ENCODE measurements at regions not wholly inside any gene's neighbourhood (a gene's known extent, or its start where the extent isn't known, plus 50 kb on each side); places are given as distances from the start of the nearest gene placed in this dataset.

DNA sequence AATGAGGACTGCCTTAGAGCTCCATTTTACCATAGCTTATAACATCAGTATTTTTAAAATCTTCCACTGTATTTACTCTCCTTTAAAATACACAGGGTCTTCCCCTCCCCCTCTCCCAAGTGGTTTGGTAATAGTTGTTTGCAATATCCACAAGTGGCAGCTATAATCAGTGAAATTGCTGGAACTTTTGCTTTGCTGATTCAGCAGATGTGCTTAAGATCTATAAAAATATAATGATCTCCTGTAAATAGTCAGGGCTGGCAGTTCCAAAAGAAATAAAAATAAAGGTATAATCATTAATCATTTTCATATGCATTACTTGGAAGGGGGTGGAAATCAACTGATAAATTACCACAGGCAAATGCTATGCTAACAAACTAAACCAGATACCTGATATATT is 345.2 kb downstream of the KLHL13 start:
- no peaks in the 10 kb centered on the region for H3K9me3 ChIP-seq
- no peaks in the 10 kb centered on the region for H3K36me3 ChIP-seq
- intact Hi-C loops (cut with DNase I), result no loop called here
- H3K4me1 ChIP-seq, result no peaks in the 10 kb centered on the region
- no peak overlapping the region for H3K4me3 ChIP-seq
- no peaks in the 10 kb centered on the region for H3K27me3 ChIP-seq
- no peak for DNase-seq (ENCODE audit: extremely low spot score)
- no peak for TF ChIP-seq EP300 (IDR thresholded peaks at IDR 0.05)
- TF ChIP-seq POLR2A (IDR thresholded peaks at IDR 0.05; ENCODE audit: low read depth), result no peak
- no peak for TF ChIP-seq POLR2AphosphoS5 (IDR thresholded peaks at IDR 0.05)
- TF ChIP-seq CTCF (IDR thresholded peaks at IDR 0.05), result no peak
- H3K27ac ChIP-seq (replicated peaks in 1 of 4), result no peak overlapping the region

GRCh38 chrX:117768861-117769604 is 347.6 kb downstream of the KLHL13 start:
- Histone ChIP-seq H3K27ac (replicated peaks in 1 of 4) (no peak overlapping the region), H3K4me3 (no peak overlapping the region), H3K9me3 (no peaks in the 10 kb centered on the region), H3K27me3 (no peaks in the 10 kb centered on the region), H3K4me1 (no peaks in the 10 kb centered on the region), H3K36me3 (no peaks in the 10 kb centered on the region)
- intact Hi-C loops (cut with DNase I), result no loop called here
- no peak for TF ChIP-seq CTCF (IDR thresholded peaks at IDR 0.05)
- no peak for TF ChIP-seq EP300 (IDR thresholded peaks at IDR 0.05)
- no peak for TF ChIP-seq POLR2A (IDR thresholded peaks at IDR 0.05; ENCODE audit: low read depth)
- TF ChIP-seq POLR2AphosphoS5 (IDR thresholded peaks at IDR 0.05), result no peak
- no peak for DNase-seq (ENCODE audit: extremely low spot score)
- 75% methylated on average over 9 of the region's 37 CpGs for WGBS

GRCh38 chrX:117765211-117765610 is 351.4 kb downstream of the KLHL13 start:
- Histone ChIP-seq H3K27ac (replicated peaks in 1 of 4) (no peak overlapping the region), H3K9me3 (no peaks in the 10 kb centered on the region), H3K27me3 (no peaks in the 10 kb centered on the region), H3K36me3 (no peaks in the 10 kb centered on the region), H3K4me1 (no peaks in the 10 kb centered on the region), H3K4me3 (no peak overlapping the region)
- WGBS, result 52% methylated on average over 1 of the region's 1 CpG
- TF ChIP-seq POLR2A (IDR thresholded peaks at IDR 0.05; ENCODE audit: low read depth) (no peak), POLR2AphosphoS5 (IDR thresholded peaks at IDR 0.05) (no peak), EP300 (IDR thresholded peaks at IDR 0.05) (no peak), CTCF (IDR thresholded peaks at IDR 0.05) (no peak)
- intact Hi-C loops (cut with DNase I), result no loop called here
- DNase-seq (ENCODE audit: extremely low spot score), result no peak

DNA sequence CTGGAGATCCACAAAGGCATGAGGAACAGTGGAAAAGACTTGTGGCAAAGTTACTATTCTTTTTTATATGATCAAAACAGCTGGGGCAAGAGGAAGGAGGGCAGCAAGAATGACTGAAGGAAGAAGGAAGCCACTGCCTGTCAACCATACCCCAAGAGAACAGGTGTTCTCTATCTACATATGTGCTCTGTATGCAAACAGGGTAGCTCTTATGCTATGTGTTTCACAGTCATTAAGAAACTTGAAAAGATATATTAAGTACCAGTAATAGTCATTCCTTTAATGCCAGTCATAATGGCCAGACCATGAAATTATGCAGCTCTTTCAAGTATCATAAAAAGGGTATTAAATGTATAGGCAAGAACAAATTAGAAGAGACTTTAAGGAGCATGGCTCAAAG is 363.9 kb downstream of the KLHL13 start:
- Histone ChIP-seq H3K4me3 (no peak overlapping the region), H3K9me3 (no peaks in the 10 kb centered on the region)

More for the DNA sequence above, 363.9 kb downstream of the KLHL13 start:
- TF ChIP-seq POLR2A (IDR thresholded peaks at IDR 0.05; ENCODE audit: low read depth), result no peak
- no peak for TF ChIP-seq CTCF (IDR thresholded peaks at IDR 0.05)
- no peak for TF ChIP-seq EP300 (IDR thresholded peaks at IDR 0.05)
- no peak for TF ChIP-seq POLR2AphosphoS5 (IDR thresholded peaks at IDR 0.05)
- no peaks in the 10 kb centered on the region for H3K27me3 ChIP-seq
- H3K4me1 ChIP-seq, result no peaks in the 10 kb centered on the region
- no peaks in the 10 kb centered on the region for H3K36me3 ChIP-seq
- intact Hi-C loops (cut with DNase I), result no loop called here
- DNase-seq (ENCODE audit: extremely low spot score), result no peak
- no peak overlapping the region for H3K27ac ChIP-seq (replicated peaks in 1 of 4)

Data from esophagus muscularis mucosa (tissue), 4 donors.